OCI-LY3 (cell line): ENCODE measurements at regions not wholly inside any gene's neighbourhood (a gene's known extent, or its start where the extent isn't known, plus 50 kb on each side); places are given as distances from the start of the nearest gene placed in this dataset.

Experiments used
- EZH2phosphoT487 ChIP-seq: fragments of 200-600 bp; shearing (Covaris generic); IDR thresholded peaks from 2 replicates; pipeline ENCODE4 v1.6.1; 2018; ENCODE audit warnings: antibody characterized with exemption, mixed run types, low read depth
- TF ChIP-seq, protein P1 (sequence below): fragments of 200-600, 300-600 bp; sonication (generic); IDR thresholded peaks from 2 replicates; pipeline ENCODE4 v1.5.1; 2014; ENCODE audit warnings: antibody characterized with exemption, low read length, low read depth

DNA sequence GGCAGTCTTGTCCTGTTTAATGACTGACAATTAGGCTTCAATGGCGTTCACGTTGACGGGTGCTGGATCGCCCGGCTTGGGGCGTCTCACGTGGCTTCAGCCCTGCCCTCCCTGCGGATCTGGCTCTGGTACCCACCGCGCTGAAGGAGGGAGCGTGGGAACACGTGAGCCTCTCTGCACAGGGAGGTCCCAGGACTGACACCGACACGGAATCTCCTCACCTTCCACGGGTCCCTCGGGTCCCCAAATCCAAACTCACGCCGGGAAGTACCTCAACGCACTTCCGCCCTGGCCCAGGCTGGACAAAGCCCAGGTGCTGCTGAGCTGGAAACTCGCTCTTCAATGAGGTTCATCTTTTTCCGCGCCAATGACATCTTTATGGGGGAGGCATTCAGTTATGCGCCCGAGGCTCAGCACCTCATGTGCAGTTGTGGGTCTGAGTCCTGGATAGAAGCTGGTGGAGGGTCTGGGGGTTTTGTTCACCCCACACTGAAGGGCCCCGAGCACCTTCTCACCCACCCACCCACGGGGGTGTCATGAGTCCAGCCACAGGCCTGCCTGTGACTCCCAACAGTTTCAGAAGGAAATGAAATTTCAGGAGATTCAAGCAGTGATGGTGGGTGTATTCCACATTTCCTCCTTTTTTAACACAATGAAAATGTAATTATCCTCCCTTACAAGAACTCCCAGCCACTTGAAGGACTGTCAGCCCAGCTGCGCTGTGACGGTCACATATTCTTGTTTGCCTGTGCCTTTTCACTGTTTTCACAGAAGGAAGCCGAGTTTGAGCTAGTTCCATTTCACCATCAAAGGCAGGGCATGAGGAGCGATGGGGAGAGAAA is 251.7 kb upstream of the SFSWAP start:
- TF ChIP-seq, protein P1, sequence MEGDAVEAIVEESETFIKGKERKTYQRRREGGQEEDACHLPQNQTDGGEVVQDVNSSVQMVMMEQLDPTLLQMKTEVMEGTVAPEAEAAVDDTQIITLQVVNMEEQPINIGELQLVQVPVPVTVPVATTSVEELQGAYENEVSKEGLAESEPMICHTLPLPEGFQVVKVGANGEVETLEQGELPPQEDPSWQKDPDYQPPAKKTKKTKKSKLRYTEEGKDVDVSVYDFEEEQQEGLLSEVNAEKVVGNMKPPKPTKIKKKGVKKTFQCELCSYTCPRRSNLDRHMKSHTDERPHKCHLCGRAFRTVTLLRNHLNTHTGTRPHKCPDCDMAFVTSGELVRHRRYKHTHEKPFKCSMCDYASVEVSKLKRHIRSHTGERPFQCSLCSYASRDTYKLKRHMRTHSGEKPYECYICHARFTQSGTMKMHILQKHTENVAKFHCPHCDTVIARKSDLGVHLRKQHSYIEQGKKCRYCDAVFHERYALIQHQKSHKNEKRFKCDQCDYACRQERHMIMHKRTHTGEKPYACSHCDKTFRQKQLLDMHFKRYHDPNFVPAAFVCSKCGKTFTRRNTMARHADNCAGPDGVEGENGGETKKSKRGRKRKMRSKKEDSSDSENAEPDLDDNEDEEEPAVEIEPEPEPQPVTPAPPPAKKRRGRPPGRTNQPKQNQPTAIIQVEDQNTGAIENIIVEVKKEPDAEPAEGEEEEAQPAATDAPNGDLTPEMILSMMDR = no peak
- TF ChIP-seq EZH2phosphoT487 = no peak
